Esophagus muscularis mucosa (tissue), 4 donors: ENCODE measurements at regions not wholly inside any gene's neighbourhood (a gene's known extent, or its start where the extent isn't known, plus 50 kb on each side); places are given as distances from the start of the nearest gene placed in this dataset.

Experiments
- DNase-seq: peaks from one replicate; pipeline ENCODE4 v3.0.0-alpha.2; 2017; ENCODE audit errors: extremely low spot score
- H3K27ac ChIP-seq, 4 donors: fragments of 200-600 bp; sonication (generic); replicated peaks in 1 of 4; 1 replicate in 3 of 4; 2 replicates in 1 of 4; pipeline ENCODE4 v1.5.1; 2016 to 2019; ENCODE audit warnings: mild to moderate bottlenecking in 1 of 4
- H3K27me3 ChIP-seq, 4 donors: fragments of 200-600 bp; sonication (generic); one replicate each; pipeline versions ENCODE4 v1.5.1 to v1.6.0; 2016 to 2019
- H3K36me3 ChIP-seq, 4 donors: fragments of 200-600 bp; sonication (generic); one replicate each; pipeline ENCODE4 v1.5.1; 2016 to 2019
- H3K4me1 ChIP-seq, 4 donors: fragments of 200-600 bp; sonication (generic); one replicate each; pipeline ENCODE4 v1.5.1; 2016 to 2019
- H3K4me3 ChIP-seq, 4 donors: fragments of 200-600 bp; sonication (generic); 1 replicate in 2 of 4; 2 replicates in 2 of 4; pipeline ENCODE4 v1.5.1; 2016 to 2019; ENCODE audit warnings: mild to moderate bottlenecking in 4 of 4, moderate library complexity in 1 of 4
- H3K9me3 ChIP-seq, 4 donors: fragments of 200-600 bp; sonication (generic); 1 replicate in 3 of 4; 2 replicates in 1 of 4; pipeline ENCODE4 v1.5.1; 2016 to 2019
- EP300 ChIP-seq: sonication (generic); formaldehyde crosslinking; IDR thresholded peaks from one replicate; pipeline ENCODE4 v1.6.1; 2017; ENCODE audit warnings: antibody characterized with exemption
- POLR2A ChIP-seq: fragments of 450-650 bp; IDR thresholded peaks from one replicate; pipeline ENCODE4 v1.6.1; 2017; ENCODE audit warnings: antibody characterized with exemption, moderate library complexity, mild to moderate bottlenecking, low read depth
- POLR2AphosphoS5 ChIP-seq, 2 donors: sonication (generic); formaldehyde crosslinking; IDR thresholded peaks; one replicate each; pipeline ENCODE4 v1.6.1; 2017; ENCODE audit warnings: antibody characterized with exemption in 2 of 2
- WGBS: methylation state at CpG from one replicate; pipeline ENCODE4 v1.1.5; 2018; 5-methylcytosine and 5-hydroxymethylcytosine counted together
- intact Hi-C: fragments of 100-400 bp; cut with DNase I; formaldehyde crosslinking; loops from one replicate; pipeline ENCODE4 v1.15.1; 2023
- TF ChIP-seq, protein P1 (sequence below), 3 experiments: fragments of 200-600 bp in 2 of 3; fragments of 450-650 bp in 1 of 3; sonication (generic) in 2 of 3; IDR thresholded peaks; one replicate each; pipeline ENCODE4 v1.5.1; 2017 to 2019; ENCODE audit warnings: antibody characterized with exemption in 3 of 3, mild to moderate bottlenecking in 2 of 3, moderate library complexity in 1 of 3

DNA sequence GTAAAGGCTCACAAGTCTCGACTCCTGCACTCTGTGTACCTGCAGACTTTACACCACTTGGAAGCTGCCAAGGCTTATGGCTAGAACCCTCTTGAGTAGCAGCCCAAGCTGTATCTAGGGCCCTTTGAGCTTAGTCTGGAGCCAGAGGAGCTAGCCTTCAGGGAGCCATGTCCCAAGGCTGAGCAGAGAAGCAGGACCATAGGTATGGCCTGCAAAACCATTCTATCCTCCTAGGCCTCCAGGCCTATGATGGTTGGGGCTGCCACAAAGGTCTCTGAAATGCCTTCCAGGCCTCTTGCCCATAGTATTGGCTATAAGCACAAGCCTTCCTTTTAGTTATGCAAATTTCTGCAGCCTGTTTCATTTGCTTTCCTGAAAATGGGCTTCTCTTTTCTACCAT is 380.7 kb upstream of the CPXCR1 start:
- intact Hi-C loops: no loop called here
- 83% methylated on average over 1 of the region's 1 CpG for WGBS

DNA sequence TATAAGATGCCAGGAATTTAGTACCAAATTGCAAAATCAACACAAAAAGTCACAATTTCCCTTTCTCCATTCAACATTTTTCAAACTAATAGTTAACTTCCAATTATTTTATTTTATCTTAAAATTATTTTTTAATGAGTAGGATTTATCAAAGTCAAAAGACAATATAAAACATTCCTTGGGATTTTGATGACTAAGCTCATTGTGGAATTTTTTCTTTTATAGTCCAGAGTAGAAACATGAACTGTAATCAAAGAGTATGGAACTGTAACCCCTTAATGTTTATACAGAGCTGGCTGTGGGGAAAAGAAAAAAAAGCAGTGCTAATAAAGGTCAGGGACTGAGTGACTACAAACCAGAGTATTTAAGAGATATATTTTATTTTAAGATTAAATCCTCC is 368.6 kb upstream of the CPXCR1 start:
- no peak for DNase-seq
- Histone ChIP-seq H3K36me3 (no peaks in the 10 kb centered on the region), H3K27ac (no peak overlapping the region), H3K9me3 (no peaks in the 10 kb centered on the region), H3K4me1 (no peaks in the 10 kb centered on the region), H3K4me3 (no peak overlapping the region), H3K27me3 (no peaks in the 10 kb centered on the region)
- intact Hi-C loops: no loop called here
- TF ChIP-seq POLR2AphosphoS5 (IDR thresholded peaks at IDR 0.05): no peak
- TF ChIP-seq, protein P1, sequence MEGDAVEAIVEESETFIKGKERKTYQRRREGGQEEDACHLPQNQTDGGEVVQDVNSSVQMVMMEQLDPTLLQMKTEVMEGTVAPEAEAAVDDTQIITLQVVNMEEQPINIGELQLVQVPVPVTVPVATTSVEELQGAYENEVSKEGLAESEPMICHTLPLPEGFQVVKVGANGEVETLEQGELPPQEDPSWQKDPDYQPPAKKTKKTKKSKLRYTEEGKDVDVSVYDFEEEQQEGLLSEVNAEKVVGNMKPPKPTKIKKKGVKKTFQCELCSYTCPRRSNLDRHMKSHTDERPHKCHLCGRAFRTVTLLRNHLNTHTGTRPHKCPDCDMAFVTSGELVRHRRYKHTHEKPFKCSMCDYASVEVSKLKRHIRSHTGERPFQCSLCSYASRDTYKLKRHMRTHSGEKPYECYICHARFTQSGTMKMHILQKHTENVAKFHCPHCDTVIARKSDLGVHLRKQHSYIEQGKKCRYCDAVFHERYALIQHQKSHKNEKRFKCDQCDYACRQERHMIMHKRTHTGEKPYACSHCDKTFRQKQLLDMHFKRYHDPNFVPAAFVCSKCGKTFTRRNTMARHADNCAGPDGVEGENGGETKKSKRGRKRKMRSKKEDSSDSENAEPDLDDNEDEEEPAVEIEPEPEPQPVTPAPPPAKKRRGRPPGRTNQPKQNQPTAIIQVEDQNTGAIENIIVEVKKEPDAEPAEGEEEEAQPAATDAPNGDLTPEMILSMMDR (IDR thresholded peaks at IDR 0.05): no peak
- TF ChIP-seq EP300: no peak
- no peak for TF ChIP-seq POLR2A

More for the DNA sequence above, 380.7 kb upstream of the CPXCR1 start:
- Histone ChIP-seq H3K4me1 (no peaks in the 10 kb centered on the region), H3K36me3 (no peaks in the 10 kb centered on the region), H3K9me3 (peaks cover 0 to 17% (median 0%) of the 10 kb centered on the region in 4 donors), H3K27ac (no peak overlapping the region), H3K4me3 (no peak overlapping the region), H3K27me3 (no peaks in the 10 kb centered on the region)
- no peak for DNase-seq
- TF ChIP-seq POLR2AphosphoS5 (IDR thresholded peaks at IDR 0.05) (no peak), EP300 (no peak)
- TF ChIP-seq, protein P1 (IDR thresholded peaks at IDR 0.05): no peak

DNA sequence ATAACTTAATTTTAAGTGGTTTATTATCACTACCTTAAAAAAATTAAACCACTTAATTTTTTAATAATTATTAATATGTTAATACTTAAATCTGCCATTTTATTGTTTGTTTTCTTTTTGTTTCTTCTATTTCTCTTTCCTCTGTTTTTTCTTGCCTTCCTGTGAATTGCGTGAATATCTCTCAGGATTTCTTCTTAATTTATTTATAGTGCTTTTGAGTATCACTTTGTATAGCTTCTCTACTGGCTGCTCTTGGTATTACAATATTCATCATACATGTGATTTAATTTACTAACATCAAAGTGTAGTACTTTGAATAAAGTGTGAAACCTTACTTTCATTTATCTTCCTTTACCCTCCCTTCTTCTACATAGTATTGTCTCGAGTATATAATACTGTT is 349.5 kb upstream of the CPXCR1 start:
- Histone ChIP-seq H3K27me3 (no peaks in the 10 kb centered on the region), H3K27ac (no peak overlapping the region), H3K4me1 (no peaks in the 10 kb centered on the region), H3K4me3 (no peak overlapping the region), H3K36me3 (no peaks in the 10 kb centered on the region), H3K9me3 (no peaks in the 10 kb centered on the region)
- intact Hi-C loops: no loop called here
- DNase-seq: no peak
- WGBS: 68% methylated on average over 2 of the region's 2 CpGs
- no peak for TF ChIP-seq EP300
- no peak for TF ChIP-seq POLR2AphosphoS5 (IDR thresholded peaks at IDR 0.05)
- TF ChIP-seq, protein P1 (IDR thresholded peaks at IDR 0.05): no peak
- TF ChIP-seq POLR2A: no peak

DNA sequence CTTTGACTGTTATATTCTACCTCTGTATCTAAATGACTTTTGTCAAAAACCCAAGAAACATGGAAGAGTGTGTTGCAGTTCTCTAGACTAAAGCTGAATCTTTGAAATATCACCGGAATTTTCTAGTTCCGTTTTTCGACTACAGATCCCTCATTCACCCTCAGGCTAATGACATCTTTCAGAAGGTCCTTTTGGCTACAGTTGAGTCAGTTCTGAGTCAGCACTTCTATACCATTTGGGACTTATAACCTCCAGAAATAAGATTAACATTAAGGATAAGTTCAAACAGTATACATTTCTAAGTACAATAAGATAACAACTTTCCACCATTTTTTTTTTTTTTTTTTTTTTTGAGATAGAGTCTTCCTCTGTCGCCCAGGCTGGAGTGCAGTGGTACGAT is 331.0 kb upstream of the CPXCR1 start:
- Histone ChIP-seq H3K27ac (no peak overlapping the region), H3K4me3 (no peak overlapping the region), H3K27me3 (no peaks in the 10 kb centered on the region), H3K36me3 (no peaks in the 10 kb centered on the region), H3K9me3 (no peaks in the 10 kb centered on the region), H3K4me1 (no peaks in the 10 kb centered on the region)
- WGBS: 74% methylated on average over 5 of the region's 5 CpGs
- intact Hi-C loops: no loop called here
- TF ChIP-seq, protein P1 (IDR thresholded peaks at IDR 0.05): no peak
- TF ChIP-seq POLR2A (no peak), EP300 (no peak), POLR2AphosphoS5 (IDR thresholded peaks at IDR 0.05) (no peak)
- DNase-seq: no peak

DNA sequence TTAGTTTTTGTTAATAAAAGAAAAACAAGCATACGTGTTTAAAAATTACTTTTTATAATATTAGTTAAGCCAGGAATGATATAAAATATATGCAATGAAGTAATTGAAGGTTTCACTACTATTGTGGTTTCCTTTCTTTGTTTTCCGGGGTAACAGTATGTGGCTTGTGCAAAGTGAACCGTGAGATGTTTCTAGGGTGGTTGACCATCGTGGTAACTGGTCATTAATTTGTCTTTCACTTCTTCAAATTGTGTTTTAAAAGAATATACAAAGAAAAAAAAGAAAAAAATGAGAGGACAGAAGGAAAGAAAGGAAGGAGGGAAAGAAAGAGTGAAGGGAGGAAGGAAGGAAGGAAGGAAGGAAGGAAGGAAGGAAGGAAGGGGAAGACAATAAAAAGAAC is 330.1 kb upstream of the CPXCR1 start:
- no peak for DNase-seq

More for the DNA sequence above, 330.1 kb upstream of the CPXCR1 start:
- H3K36me3 ChIP-seq: no peaks in the 10 kb centered on the region
- TF ChIP-seq, protein P1 (IDR thresholded peaks at IDR 0.05): no peak
- TF ChIP-seq POLR2AphosphoS5 (IDR thresholded peaks at IDR 0.05) (no peak), POLR2A (no peak), EP300 (no peak)
- H3K4me3 ChIP-seq: no peak overlapping the region
- no peak overlapping the region for H3K27ac ChIP-seq
- intact Hi-C loops: no loop called here
- H3K4me1 ChIP-seq: no peaks in the 10 kb centered on the region
- 58% methylated on average over 4 of the region's 4 CpGs for WGBS
- H3K27me3 ChIP-seq: no peaks in the 10 kb centered on the region
- H3K9me3 ChIP-seq: no peaks in the 10 kb centered on the region
